NB4 (cell line): ENCODE measurements at regions not wholly inside any gene's neighbourhood (a gene's known extent, or its start where the extent isn't known, plus 50 kb on each side); places are given as distances from the start of the nearest gene placed in this dataset.

Source experiments
- DNase-seq: peaks from one replicate; pipeline ENCODE4 v3.0.0; 2010; ENCODE audit warnings: low read depth
- H3K4me3 ChIP-seq: one replicate; pipeline ENCODE4 v1.5.1; 2011; ENCODE audit warnings: mild to moderate bottlenecking, low read depth, low read length, moderate library complexity
- MYC ChIP-seq: IDR thresholded peaks from 2 replicates; pipeline ENCODE4 v1.6.1; 2011; ENCODE audit warnings: low read depth, low read length
- POLR2A ChIP-seq: IDR thresholded peaks from 2 replicates; pipeline ENCODE4 v1.6.1; 2011; ENCODE audit warnings: mild to moderate bottlenecking; ENCODE audit not compliant: insufficient read length; ENCODE audit errors: extremely low read depth
- TF ChIP-seq, protein P1 (sequence below): IDR thresholded peaks from one replicate; pipeline ENCODE4 v1.5.1; 2012; ENCODE audit warnings: low read depth, low read length
- TF ChIP-seq, protein P2 (sequence below): IDR thresholded peaks from 2 replicates; pipeline ENCODE4 v1.6.1; 2011; ENCODE audit warnings: low read depth, low read length

DNA sequence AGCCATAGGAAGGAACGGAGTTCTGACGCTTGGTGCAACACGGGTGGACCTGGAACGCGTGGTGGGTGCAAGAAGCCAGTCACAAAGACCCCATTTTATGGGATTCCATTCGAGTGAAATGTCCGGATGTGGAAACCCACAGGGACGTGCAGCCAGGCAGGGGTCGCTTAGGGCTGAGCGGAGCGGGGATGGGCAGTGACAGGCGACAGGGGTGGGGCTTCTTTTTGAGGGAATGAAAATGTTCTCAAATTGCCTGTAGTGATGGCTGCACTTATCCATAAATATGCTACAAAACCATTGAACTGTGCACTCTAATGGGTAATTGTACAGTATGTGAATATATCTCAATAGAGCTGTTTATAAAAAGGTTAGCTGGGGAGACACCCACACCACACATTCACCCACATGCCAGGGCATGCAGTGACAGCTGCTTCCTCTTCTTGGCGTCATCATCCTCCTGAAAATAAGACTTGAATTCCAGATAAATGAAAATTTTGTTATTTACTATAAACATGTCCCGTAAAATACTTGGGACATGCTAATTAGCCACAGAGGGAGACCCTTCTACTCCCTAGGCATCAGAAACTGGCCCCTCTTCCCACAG, 71.3 kb upstream of the OLFM1 start:
- TF ChIP-seq, protein P1, sequence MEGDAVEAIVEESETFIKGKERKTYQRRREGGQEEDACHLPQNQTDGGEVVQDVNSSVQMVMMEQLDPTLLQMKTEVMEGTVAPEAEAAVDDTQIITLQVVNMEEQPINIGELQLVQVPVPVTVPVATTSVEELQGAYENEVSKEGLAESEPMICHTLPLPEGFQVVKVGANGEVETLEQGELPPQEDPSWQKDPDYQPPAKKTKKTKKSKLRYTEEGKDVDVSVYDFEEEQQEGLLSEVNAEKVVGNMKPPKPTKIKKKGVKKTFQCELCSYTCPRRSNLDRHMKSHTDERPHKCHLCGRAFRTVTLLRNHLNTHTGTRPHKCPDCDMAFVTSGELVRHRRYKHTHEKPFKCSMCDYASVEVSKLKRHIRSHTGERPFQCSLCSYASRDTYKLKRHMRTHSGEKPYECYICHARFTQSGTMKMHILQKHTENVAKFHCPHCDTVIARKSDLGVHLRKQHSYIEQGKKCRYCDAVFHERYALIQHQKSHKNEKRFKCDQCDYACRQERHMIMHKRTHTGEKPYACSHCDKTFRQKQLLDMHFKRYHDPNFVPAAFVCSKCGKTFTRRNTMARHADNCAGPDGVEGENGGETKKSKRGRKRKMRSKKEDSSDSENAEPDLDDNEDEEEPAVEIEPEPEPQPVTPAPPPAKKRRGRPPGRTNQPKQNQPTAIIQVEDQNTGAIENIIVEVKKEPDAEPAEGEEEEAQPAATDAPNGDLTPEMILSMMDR: no peak
- TF ChIP-seq POLR2A (no peak), MYC (no peak)
- TF ChIP-seq, protein P2, sequence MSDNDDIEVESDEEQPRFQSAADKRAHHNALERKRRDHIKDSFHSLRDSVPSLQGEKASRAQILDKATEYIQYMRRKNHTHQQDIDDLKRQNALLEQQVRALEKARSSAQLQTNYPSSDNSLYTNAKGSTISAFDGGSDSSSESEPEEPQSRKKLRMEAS: no peak
- no peak overlapping the region for H3K4me3 ChIP-seq
- DNase-seq: no peak

DNA sequence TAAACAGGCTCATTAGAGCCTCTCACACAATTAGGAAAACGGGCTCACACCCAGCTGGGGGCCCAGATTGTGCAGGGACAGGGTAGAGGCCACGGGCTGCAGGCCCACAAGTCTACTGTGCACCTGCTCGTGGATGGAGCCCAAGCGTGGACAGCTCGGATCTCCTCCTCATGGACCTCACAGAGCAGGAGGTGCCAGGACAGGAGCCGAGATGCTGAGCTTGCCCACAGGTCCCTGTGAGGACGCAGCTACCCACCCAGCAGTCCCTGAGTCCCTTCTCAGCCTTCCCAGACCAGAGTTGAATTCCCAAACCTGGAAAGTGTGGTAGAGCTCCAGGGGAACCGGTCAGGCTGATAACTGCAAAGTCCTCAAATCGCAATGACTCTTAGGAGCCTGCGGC, 70.6 kb upstream of the OLFM1 start:
- TF ChIP-seq, protein P2: no peak
- TF ChIP-seq, protein P1: no peak
- TF ChIP-seq POLR2A (no peak), MYC (no peak)
- no peak for DNase-seq
- H3K4me3 ChIP-seq: no peak overlapping the region

DNA sequence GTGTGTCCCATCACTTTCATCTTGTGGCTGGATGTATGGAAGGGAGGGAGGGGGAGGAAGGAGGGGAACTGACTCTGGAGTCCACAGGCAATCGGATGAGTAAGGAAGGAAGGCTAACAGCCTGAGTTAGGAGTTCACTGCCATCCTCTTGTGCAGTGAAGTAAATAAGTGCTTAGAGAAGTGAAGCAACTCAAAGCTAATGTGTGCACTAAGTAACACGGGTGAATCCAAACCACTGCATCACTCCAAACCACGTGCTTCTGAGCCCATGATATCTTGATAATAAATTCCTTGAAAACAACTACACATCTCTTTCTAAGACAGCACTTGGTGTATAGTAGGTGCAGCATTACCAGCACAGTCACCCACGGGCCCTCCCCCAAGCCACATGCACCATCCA, 69.6 kb upstream of the OLFM1 start:
- DNase-seq: no peak
- H3K4me3 ChIP-seq: no peak overlapping the region
- TF ChIP-seq MYC (no peak), POLR2A (no peak)
- TF ChIP-seq, protein P1: no peak
- TF ChIP-seq, protein P2: peak; percentile 26; the same call in 1 of the 2 replicates

DNA sequence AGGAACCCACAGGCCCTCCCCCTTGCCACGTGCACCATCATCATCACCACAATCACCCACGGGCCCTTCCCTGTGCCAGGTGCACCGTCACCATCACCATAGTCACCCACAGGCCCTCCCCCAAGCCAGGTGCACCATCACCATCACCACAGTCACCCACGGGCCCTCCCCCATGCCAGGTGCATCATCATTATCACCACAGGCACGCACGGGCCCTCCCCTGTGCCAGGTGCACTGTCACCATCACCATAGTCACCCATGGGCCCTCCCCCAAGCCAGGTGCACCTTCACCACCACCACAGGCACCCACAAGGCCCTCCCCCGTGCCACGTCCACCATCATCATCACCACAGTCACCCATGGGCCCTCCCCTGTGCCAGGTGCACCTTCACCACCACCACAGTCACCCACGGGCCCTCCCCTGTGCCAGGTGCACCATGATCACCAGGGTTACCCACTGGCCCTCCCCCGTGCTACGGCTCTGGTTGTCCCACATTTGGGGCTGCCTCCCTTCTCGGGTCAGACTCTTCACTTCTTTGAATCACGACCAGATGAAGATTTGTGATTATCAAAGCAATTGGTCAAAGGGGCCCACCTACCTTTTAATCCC, 69.1 kb upstream of the OLFM1 start:
- no peak overlapping the region for H3K4me3 ChIP-seq
- TF ChIP-seq, protein P1: no peak
- TF ChIP-seq, protein P2: no peak
- no peak for TF ChIP-seq POLR2A
- no peak for TF ChIP-seq MYC
- DNase-seq: no peak

DNA sequence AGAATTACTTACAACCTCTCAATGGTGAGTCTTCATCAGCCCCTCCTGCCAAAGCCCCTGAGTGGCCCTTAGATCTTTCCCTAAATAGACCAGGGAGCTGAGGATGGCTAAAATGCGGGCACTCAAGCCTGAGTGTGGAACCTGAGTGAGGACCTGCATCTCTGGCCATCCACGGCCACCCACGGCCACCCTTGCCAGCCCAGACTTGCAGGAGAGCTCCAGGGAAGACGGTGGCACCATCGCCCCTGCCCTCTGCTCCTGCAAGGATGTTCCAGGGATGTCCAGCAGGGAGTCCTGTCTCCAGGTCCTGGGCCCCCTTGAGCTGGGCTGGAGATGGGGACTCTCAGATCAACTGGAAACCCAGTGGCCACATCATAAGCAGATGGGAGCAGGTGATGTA, 68.2 kb upstream of the OLFM1 start:
- no peak for DNase-seq
- no peak overlapping the region for H3K4me3 ChIP-seq
- TF ChIP-seq, protein P1: no peak
- TF ChIP-seq POLR2A (no peak), MYC (no peak)
- TF ChIP-seq, protein P2: no peak
